Activated CD4-positive, alpha-beta T cell treated with anti-CD3 and anti-CD28 coated beads for 1 hour (primary cell): ENCODE measurements at regions not wholly inside any gene's neighbourhood (a gene's known extent, or its start where the extent isn't known, plus 50 kb on each side); places are given as distances from the start of the nearest gene placed in this dataset.
"Not testable (repeated sequence)": the region's sequence is repeated elsewhere in the genome, so short reads cannot be mapped to it uniquely, and the experiment has no call there.

Experiments
- DNase-seq: peaks from one replicate; pipeline ENCODE4 v3.0.0-alpha.2; 2020

GRCh38 chr1:181205901-181206300 lies 117.4 kb downstream of the IER5 start:
- DNase-seq, result no peak

GRCh38 chr1:181206513-181206912 lies 118.0 kb downstream of the IER5 start:
- no peak for DNase-seq

GRCh38 chr1:181206979-181207790 lies 118.7 kb downstream of the IER5 start:
- no peak for DNase-seq

DNA sequence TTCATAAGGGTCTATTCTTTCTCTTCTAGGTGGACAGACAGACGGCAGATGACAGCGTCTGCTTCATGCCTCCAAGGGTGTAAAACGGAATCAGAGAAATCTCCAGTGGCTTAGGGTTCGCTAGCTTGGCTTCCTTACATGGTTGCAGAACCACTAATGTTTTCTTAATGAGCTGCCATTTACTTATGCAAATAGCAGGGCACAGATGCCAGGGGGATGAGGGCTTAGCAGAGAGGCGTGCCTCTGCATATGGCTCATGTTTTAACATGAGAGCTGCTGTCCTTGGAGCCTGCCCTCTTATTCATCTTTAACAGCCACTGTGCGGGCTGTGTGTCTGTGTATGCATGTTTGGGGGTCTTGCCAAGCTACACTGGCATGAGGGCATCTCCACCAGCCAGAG lies 119.6 kb downstream of the IER5 start:
- DNase-seq, result no peak

- no peak for DNase-seq
These were observed 120.5 kb downstream of the IER5 start for GRCh38 chr1:181208967-181209366.

- no peak for DNase-seq
These were observed 124.6 kb downstream of the IER5 start for GRCh38 chr1:181213056-181213455.

- no peak for DNase-seq
These were observed 128.1 kb downstream of the IER5 start for GRCh38 chr1:181216591-181216994.

- DNase-seq, result no peak
These were observed 131.4 kb downstream of the IER5 start for GRCh38 chr1:181219938-181220337.

- DNase-seq, result no peak
These were observed 132.6 kb downstream of the IER5 start for GRCh38 chr1:181221078-181221477.

- no peak for DNase-seq
These were observed 134.5 kb downstream of the IER5 start for GRCh38 chr1:181222972-181223505.

GRCh38 chr1:181226728-181227127 lies 138.2 kb downstream of the IER5 start:
- DNase-seq, result not testable (repeated sequence)

DNA sequence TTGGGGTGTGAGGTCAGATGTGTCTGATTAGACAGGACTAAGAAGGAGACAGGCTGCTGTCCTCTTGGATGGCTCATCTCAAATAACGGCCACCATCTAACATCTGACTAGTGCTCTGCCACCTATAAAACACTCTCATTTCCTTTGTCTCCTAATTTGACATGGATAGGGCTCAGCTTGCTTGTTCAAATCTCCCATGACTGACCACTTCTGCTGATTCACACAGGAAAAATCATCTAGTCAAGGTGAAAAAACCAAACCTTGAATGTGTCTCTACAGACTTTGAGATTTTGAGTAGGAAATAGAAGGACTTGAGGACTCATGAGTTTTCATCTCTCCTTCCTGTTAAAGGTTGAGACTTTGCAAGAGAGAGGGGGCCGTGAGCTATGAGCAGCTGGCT lies 150.6 kb downstream of the IER5 start:
- DNase-seq, result no peak

DNA sequence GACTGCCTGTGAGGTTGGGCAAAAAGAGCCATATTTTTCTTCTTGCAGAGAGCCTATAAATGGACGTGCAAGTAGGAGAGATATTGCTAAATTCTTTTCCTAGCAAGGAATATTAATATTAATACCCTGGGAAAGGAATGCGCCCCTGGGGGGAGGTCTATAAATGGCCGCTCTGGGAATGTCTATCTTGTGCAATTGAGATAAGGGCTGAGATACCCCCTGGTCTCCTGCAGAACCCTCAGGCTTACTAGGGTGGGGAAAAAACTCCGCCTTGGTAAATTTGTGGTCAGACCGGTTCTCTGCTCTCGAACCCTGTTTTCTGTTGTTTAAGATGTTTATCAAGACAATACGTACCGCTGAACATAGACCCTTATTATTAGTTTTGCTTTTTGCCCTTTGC lies 157.8 kb downstream of the IER5 start:
- DNase-seq, result not testable (repeated sequence)

DNA sequence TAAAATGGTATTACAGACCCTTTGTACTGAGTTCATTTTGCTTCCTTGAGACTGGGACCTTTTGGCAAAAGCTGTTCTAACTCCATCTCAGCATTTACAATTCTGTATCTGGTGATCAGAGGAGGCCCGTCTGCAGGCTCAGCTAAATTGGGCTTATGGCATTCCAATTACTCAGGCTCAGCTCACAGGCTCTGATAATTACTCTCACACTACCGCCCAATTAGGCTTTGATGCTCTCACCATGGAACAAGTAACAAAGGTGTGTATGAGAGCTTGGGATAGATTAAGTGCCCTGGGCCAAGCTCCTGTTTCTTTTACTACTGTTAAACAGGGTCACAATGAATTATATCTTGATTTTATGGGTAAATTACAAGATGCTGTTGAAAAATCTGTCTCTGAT lies 159.9 kb downstream of the IER5 start:
- DNase-seq, result not testable (repeated sequence)

GRCh38 chr1:181249186-181249585 lies 160.7 kb downstream of the IER5 start:
- no peak for DNase-seq

DNA sequence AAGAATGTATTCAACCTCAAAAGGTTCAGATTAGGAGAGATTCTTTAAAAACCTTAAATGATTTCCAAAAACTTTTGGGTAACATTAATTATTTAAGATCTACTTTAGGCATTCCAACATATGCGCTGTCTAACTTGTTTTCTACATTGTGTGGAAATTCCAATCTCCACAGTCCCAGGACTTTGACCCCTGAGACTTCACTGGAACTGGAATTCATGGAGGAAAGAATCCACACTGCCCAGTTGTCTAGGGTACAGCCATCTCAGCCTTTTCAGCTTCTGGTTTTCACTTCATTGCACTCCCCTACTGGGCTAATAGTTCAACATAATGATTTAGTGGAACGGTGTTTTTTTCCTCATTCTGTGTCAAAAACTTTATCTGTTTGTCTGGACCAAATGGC lies 161.5 kb downstream of the IER5 start:
- DNase-seq, result no peak

GRCh38 chr1:181251001-181251712 lies 162.7 kb downstream of the IER5 start:
- no peak for DNase-seq

DNA sequence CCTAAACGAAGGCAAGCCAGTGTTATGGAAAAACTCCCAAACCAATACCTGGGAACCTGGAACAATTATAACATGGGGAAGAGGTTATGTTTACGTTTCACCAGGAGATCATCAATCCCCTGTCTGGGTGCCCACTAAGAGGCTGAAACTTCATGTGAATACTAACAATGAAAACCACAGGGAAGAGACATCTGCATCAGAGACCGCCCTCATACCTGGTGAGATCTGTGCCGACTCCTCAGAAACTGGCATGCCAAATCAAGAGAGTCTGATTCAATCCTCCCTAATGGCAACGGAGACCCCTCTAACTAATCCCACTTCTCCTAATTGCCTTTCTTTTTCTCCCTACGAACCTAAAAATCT lies 163.2 kb downstream of the IER5 start:
- no peak for DNase-seq

- DNase-seq, result not testable (repeated sequence)
These were observed 165.1 kb downstream of the IER5 start for GRCh38 chr1:181253601-181254000.

DNA sequence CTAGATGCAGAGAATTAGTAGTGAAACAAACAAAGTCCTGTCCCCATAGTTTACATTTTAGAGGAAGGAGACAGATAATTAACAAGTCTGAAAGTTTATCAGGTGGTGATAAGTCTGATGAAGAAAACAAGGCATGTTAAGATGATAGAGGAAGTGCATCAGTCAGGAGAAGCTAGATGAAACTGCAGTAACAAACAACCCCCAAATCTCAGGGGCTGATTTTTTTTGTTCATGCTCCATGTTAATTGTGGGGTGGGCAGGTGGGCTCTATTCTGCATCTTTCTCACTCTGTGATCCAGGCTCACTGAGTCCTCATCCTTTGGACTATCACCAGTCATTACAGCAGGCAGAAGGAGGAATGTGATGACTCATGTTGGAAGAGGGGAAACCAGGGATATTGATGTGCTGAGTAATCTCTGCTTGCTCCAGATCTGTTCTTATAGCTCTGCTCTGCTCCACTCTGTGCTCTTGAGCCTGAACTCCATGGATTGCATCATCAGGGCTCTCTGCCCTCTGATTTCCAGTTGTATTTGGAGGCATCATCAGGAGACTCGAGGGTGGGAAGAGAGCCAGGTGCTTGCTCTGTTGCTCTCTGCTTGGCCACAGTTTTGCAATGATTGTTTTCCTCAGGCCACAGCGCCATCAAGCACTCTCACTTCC lies 166.9 kb downstream of the IER5 start:
- no peak for DNase-seq

GRCh38 chr1:181257117-181257516 lies 168.6 kb downstream of the IER5 start:
- no peak for DNase-seq

DNA sequence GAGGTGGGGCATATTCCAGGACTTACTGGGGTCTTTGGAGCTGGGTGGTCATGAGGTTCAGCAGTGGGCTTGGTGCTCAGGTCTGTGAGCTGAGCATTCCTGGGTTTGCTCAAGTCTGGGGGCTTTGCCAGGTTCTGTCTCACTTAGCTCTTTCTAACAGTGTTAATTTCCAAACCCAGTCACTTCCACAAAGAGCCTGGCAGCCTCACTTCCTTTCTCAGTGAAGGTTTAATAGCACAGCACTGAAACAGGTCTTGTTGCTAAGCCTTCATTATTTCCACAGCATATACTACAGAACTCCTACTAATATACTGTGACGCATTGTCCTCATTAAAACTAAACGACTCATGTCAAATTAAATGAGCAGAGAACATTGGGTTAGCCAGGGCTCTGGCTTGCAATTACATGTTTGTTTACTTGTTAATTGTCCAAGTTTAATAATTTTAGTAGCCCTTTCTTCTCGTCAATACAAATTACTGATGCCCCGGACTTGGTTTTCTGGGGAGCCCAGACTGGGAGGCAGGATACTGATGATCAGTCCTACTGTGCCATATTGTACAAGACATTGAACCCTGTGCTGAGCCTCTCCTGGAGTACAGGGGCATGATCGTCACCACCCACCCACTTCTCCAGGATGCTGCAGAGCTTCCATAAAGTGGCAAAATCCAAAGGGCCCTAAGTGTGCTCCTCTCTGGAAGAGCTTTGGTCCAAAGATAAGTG lies 170.7 kb downstream of the IER5 start:
- no peak for DNase-seq

GRCh38 chr1:181260271-181260670 lies 171.8 kb downstream of the IER5 start:
- DNase-seq, result no peak
